HCT116 (cell line): ENCODE measurements at regions not wholly inside any gene's neighbourhood (a gene's known extent, or its start where the extent isn't known, plus 50 kb on each side); places are given as distances from the start of the nearest gene placed in this dataset.
A peak's percentile ranks its signal among the peaks of the same experiment; 100 is the strongest.

ENCODE experiments used
- ATAC-seq: fragments of 200-7000 bp; cut with Tn5 transposase; 2 replicates; pipeline ENCODE4 v1.9.1; 2020; ENCODE audit warnings: mild to moderate bottlenecking, moderate library complexity
- BruUV-seq: library from RNA; stranded (reverse); fragments of 400-500 nt; replicated peaks from 2 replicates; lab custom pipeline; 2021; lab: Mats Ljungman, UMichigan
- CTCF ChIA-PET: fragments of 300-600 bp; sonication (Branson Sonifier 250); formaldehyde crosslinking; loops from one replicate; lab custom pipeline; 2021; ENCODE audit warnings: antibody characterized with exemption; lab: Charles Lee
- POLR2A ChIA-PET: fragments of 300-600, 350-600 bp; sonication (Branson Sonifier 250); formaldehyde crosslinking; loops from one replicate; lab custom pipeline; 2021; ENCODE audit warnings: antibody characterized with exemption; lab: Charles Lee
- RAD21 ChIA-PET, 2 experiments: fragments of 300-600 bp; sonication (Branson Sonifier 250); formaldehyde crosslinking; loops; one replicate each; lab custom pipeline; 2023; ENCODE audit warnings: low total read pairs in 2 of 2; ENCODE audit not compliant: uncharacterized antibody in 2 of 2, unreplicated experiment in 2 of 2, low non-redundant PET in 1 of 2; lab: Charles Lee
- DNase-seq: peaks from one replicate; pipeline ENCODE4 v3.0.0-alpha.2; 2010; ENCODE audit warnings: low read depth, low spot score
- H2AFZ ChIP-seq: fragments of 200-600 bp; shearing (Covaris generic), sonication (generic); 2 replicates; pipeline ENCODE4 v1.6.1; 2017; ENCODE audit warnings: low read depth, mixed run types, mixed read lengths, antibody characterized with exemption, low read length; ENCODE audit not compliant: poor library complexity, severe bottlenecking
- H3K27ac ChIP-seq: 2 replicates; pipeline ENCODE4 v1.5.1; 2012; ENCODE audit warnings: low read depth, low read length
- H3K27me3 ChIP-seq: fragments of 200-600 bp; sonication (generic); 2 replicates; pipeline ENCODE4 v1.6.1; 2016; ENCODE audit warnings: mixed run types, low read length, mixed read lengths; ENCODE audit not compliant: insufficient read depth
- H3K36me3 ChIP-seq, 2 experiments: fragments of 200-500 bp in 1 of 2; fragments of 200-600 bp in 1 of 2; sonication (Bioruptor generic) in 1 of 2; sonication (generic) in 1 of 2; 2 replicates each; pipeline versions ENCODE4 v1.5.1 to v1.6.1; 2014 to 2016; ENCODE audit warnings: low read length in 2 of 2, inconsistent platforms in 1 of 2, mixed read lengths in 1 of 2, mixed run types in 1 of 2; ENCODE audit not compliant: insufficient read depth in 2 of 2, control insufficient read depth in 1 of 2
- H3K4me1 ChIP-seq, 2 experiments: fragments of 200-600 bp in 1 of 2; sonication (generic) in 1 of 2; 2 replicates each; pipeline versions ENCODE4 v1.5.1 to v1.6.1; 2012 to 2017; ENCODE audit warnings: low read length in 2 of 2, inconsistent platforms in 1 of 2, mild to moderate bottlenecking in 1 of 2, mixed read lengths in 1 of 2, mixed run types in 1 of 2, moderate library complexity in 1 of 2; ENCODE audit not compliant: insufficient read depth in 2 of 2, control insufficient read depth in 1 of 2
- H3K4me2 ChIP-seq: fragments of 200-600 bp; sonication (generic); 2 replicates; pipeline ENCODE4 v1.6.1; 2017; ENCODE audit warnings: mixed run types, low read length, mixed read lengths
- H3K4me3 ChIP-seq, 2 experiments: fragments of 200-600 bp in 1 of 2; sonication (generic) in 1 of 2; replicated peaks in 1 of 2; 2 replicates each; pipeline ENCODE4 v1.5.1; 2011 to 2016; ENCODE audit warnings: low read length in 2 of 2, control low read depth in 1 of 2, low read depth in 1 of 2, mild to moderate bottlenecking in 1 of 2, mixed read lengths in 1 of 2, mixed run types in 1 of 2
- H3K79me2 ChIP-seq: fragments of 200-600 bp; sonication (generic); 2 replicates; pipeline ENCODE4 v1.6.1; 2017; ENCODE audit warnings: mild to moderate bottlenecking, mixed run types, low read length, moderate library complexity, mixed read lengths; ENCODE audit not compliant: insufficient read depth
- H3K9ac ChIP-seq: fragments of 200-600 bp; sonication (generic); 2 replicates; pipeline ENCODE4 v1.6.1; 2016; ENCODE audit warnings: low read length, mixed read lengths
- H3K9me2 ChIP-seq: fragments of 200-600 bp; sonication (generic), shearing (Covaris generic); 2 replicates; pipeline ENCODE4 v1.6.1; 2017; ENCODE audit warnings: mixed run types, mild to moderate bottlenecking, moderate library complexity; ENCODE audit not compliant: insufficient read depth
- H3K9me3 ChIP-seq, 2 experiments: fragments of 200-500 bp in 1 of 2; fragments of 200-600 bp in 1 of 2; sonication (Bioruptor generic) in 1 of 2; sonication (generic) in 1 of 2; 2 replicates each; pipeline ENCODE4 v1.6.1; 2014 to 2017; ENCODE audit warnings: low read length in 2 of 2, mixed read lengths in 2 of 2, inconsistent platforms in 1 of 2, low read depth in 1 of 2, mild to moderate bottlenecking in 1 of 2, mixed run types in 1 of 2, moderate library complexity in 1 of 2; ENCODE audit not compliant: control insufficient read depth in 1 of 2, insufficient read depth in 1 of 2
- H4K20me1 ChIP-seq: fragments of 200-600 bp; sonication (generic), shearing (Covaris generic); 2 replicates; pipeline ENCODE4 v1.6.1; 2017; ENCODE audit warnings: mixed run types, mild to moderate bottlenecking, moderate library complexity; ENCODE audit not compliant: insufficient read depth
- EGR1 ChIP-seq: IDR thresholded peaks from 2 replicates; pipeline ENCODE4 v1.6.1; 2012; ENCODE audit warnings: low read depth
- EZH2phosphoT487 ChIP-seq: fragments of 200-600 bp; IDR thresholded peaks from 2 replicates; pipeline ENCODE4 v1.6.1; 2018; ENCODE audit warnings: antibody characterized with exemption, borderline replicate concordance
- SIN3A ChIP-seq: IDR thresholded peaks from 2 replicates; pipeline ENCODE4 v1.6.1; 2012; ENCODE audit warnings: low read depth
- SRF ChIP-seq: IDR thresholded peaks from 2 replicates; pipeline ENCODE4 v1.6.1; 2012; ENCODE audit warnings: low read depth
- TCF7L2 ChIP-seq: IDR thresholded peaks from 2 replicates; pipeline ENCODE4 v1.7.0; 2011; ENCODE audit warnings: borderline replicate concordance, inconsistent platforms; ENCODE audit not compliant: insufficient read depth, insufficient read length; ENCODE audit errors: extremely low read depth
- ZFX ChIP-seq: fragments of 450-650 bp; IDR thresholded peaks from 2 replicates; pipeline ENCODE4 v1.6.1; 2017
- intact Hi-C: fragments of 100-400 bp; cut with micrococcal nuclease; formaldehyde crosslinking; loops from 2 replicates; pipeline ENCODE4 v1.10.0; 2022
- TF ChIP-seq, protein P1 (sequence below), 3 experiments: fragments of 200-600 bp in 1 of 3; sonication (generic) in 1 of 3; IDR thresholded peaks in 2 of 3; conservative IDR thresholded peaks in 1 of 3; 2 replicates each; pipeline ENCODE4 v1.5.1; 2012 to 2017; ENCODE audit warnings: low read depth in 2 of 3, low read length in 2 of 3, antibody characterized with exemption in 1 of 3, borderline replicate concordance in 1 of 3, control low read depth in 1 of 3, mild to moderate bottlenecking in 1 of 3, mixed read lengths in 1 of 3, mixed run types in 1 of 3, moderate library complexity in 1 of 3; ENCODE audit not compliant: insufficient read depth in 1 of 3
- TF ChIP-seq, protein P2 (sequence below): IDR thresholded peaks from 2 replicates; pipeline ENCODE4 v1.6.1; 2012; ENCODE audit warnings: low read depth

DNA sequence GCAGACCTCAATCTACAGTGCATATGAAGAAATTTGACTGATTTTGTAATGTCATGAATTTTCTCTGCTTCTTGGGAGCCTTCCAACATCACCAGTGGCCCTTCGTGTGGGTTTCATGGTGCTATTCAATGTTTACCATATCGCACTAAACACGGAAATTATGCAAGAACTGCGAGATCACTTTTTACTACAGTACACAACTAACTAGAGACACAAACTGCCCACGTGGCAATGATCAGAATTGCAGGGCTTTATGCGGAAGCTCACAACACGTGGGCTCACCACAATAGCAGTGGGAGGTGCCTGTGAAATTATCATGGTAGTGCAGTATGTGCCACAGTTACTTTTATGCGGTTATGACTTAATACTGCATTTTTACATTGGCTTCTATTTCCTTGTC is 449.7 kb upstream of the KLF6 start:
- Histone ChIP-seq H3K4me3 (no peak overlapping the region), H3K9ac (no peak overlapping the region), H3K9me2 (no peaks in the 10 kb centered on the region), H3K27me3 (no peaks in the 10 kb centered on the region), H3K79me2 (no peaks in the 10 kb centered on the region), H3K9me3 (no peaks in the 10 kb centered on the region), H3K27ac (no peak overlapping the region), H4K20me1 (no peaks in the 10 kb centered on the region), H2AFZ (peak overlapping the region; percentile 48), H3K4me1 (no peaks in the 10 kb centered on the region), H3K4me2 (no peak overlapping the region)
- intact Hi-C loops: no loop called here
- ChIA-PET RAD21 (no interaction called here), CTCF (no interaction called here), POLR2A (no interaction called here)
- no peak for DNase-seq
- no TSS peak for BruUV-seq
- no peak for ATAC-seq
- TF ChIP-seq TCF7L2 (no peak), SRF (no peak), EGR1 (no peak), ZFX (no peak), EZH2phosphoT487 (no peak), SIN3A (no peak)
- TF ChIP-seq, protein P1, sequence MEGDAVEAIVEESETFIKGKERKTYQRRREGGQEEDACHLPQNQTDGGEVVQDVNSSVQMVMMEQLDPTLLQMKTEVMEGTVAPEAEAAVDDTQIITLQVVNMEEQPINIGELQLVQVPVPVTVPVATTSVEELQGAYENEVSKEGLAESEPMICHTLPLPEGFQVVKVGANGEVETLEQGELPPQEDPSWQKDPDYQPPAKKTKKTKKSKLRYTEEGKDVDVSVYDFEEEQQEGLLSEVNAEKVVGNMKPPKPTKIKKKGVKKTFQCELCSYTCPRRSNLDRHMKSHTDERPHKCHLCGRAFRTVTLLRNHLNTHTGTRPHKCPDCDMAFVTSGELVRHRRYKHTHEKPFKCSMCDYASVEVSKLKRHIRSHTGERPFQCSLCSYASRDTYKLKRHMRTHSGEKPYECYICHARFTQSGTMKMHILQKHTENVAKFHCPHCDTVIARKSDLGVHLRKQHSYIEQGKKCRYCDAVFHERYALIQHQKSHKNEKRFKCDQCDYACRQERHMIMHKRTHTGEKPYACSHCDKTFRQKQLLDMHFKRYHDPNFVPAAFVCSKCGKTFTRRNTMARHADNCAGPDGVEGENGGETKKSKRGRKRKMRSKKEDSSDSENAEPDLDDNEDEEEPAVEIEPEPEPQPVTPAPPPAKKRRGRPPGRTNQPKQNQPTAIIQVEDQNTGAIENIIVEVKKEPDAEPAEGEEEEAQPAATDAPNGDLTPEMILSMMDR (IDR thresholded peaks at IDR 0.05 in 2 of 3, conservative IDR thresholded peaks at IDR 0.05 in 1 of 3; ENCODE audit: borderline replicate concordance in 1 of 3, insufficient read depth in 1 of 3, low read depth in 2 of 3, low read length in 2 of 3): 0 out of 6 replicates have a peak, but pooled peaks of 2 of the 3 experiments have one; percentile 14 to 22
- TF ChIP-seq, protein P2, sequence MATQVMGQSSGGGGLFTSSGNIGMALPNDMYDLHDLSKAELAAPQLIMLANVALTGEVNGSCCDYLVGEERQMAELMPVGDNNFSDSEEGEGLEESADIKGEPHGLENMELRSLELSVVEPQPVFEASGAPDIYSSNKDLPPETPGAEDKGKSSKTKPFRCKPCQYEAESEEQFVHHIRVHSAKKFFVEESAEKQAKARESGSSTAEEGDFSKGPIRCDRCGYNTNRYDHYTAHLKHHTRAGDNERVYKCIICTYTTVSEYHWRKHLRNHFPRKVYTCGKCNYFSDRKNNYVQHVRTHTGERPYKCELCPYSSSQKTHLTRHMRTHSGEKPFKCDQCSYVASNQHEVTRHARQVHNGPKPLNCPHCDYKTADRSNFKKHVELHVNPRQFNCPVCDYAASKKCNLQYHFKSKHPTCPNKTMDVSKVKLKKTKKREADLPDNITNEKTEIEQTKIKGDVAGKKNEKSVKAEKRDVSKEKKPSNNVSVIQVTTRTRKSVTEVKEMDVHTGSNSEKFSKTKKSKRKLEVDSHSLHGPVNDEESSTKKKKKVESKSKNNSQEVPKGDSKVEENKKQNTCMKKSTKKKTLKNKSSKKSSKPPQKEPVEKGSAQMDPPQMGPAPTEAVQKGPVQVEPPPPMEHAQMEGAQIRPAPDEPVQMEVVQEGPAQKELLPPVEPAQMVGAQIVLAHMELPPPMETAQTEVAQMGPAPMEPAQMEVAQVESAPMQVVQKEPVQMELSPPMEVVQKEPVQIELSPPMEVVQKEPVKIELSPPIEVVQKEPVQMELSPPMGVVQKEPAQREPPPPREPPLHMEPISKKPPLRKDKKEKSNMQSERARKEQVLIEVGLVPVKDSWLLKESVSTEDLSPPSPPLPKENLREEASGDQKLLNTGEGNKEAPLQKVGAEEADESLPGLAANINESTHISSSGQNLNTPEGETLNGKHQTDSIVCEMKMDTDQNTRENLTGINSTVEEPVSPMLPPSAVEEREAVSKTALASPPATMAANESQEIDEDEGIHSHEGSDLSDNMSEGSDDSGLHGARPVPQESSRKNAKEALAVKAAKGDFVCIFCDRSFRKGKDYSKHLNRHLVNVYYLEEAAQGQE: no peak
- TF ChIP-seq, all 23 proteins: peak for 1
- H3K36me3 ChIP-seq: no peaks in the 10 kb centered on the region
